OCI-LY7 (cell line): ENCODE measurements at regions not wholly inside any gene's neighbourhood (a gene's known extent, or its start where the extent isn't known, plus 50 kb on each side); places are given as distances from the start of the nearest gene placed in this dataset.

ENCODE experiments used
- EZH2phosphoT487 ChIP-seq: fragments of 200-600 bp; sonication (generic); IDR thresholded peaks from 2 replicates; pipeline ENCODE4 v1.6.1; 2018; ENCODE audit warnings: low read depth, borderline replicate concordance, mild to moderate bottlenecking, mixed run types, antibody characterized with exemption, low read length, moderate library complexity, mixed read lengths
- TF ChIP-seq, protein P1 (sequence below): fragments of 200-600 bp; sonication (generic); conservative IDR thresholded peaks from 2 replicates; pipeline ENCODE4 v1.5.1; 2014; ENCODE audit warnings: mild to moderate bottlenecking, antibody characterized with exemption, low read length, moderate library complexity, mixed read lengths

DNA sequence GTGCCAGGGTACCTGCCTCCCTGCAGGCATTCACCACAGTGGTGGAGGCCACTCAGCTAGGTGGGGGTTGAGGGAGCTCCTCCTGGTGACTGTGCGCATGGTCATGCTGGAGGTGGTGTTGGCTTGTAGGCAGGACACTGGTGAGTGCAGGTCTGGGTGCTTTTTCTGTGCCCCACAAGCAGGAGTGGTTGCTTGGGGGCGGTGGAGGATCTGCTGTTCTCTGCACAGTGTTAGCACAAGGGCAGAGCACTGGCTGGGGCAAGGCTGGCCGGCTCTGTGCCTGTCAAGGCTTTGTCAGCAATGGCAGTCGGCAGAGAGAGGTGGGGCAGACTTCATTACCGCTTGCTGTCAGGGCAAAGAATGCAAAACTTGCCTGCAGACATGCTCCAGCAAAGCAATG, 632.1 kb upstream of the ID4 start:
- TF ChIP-seq, protein P1, sequence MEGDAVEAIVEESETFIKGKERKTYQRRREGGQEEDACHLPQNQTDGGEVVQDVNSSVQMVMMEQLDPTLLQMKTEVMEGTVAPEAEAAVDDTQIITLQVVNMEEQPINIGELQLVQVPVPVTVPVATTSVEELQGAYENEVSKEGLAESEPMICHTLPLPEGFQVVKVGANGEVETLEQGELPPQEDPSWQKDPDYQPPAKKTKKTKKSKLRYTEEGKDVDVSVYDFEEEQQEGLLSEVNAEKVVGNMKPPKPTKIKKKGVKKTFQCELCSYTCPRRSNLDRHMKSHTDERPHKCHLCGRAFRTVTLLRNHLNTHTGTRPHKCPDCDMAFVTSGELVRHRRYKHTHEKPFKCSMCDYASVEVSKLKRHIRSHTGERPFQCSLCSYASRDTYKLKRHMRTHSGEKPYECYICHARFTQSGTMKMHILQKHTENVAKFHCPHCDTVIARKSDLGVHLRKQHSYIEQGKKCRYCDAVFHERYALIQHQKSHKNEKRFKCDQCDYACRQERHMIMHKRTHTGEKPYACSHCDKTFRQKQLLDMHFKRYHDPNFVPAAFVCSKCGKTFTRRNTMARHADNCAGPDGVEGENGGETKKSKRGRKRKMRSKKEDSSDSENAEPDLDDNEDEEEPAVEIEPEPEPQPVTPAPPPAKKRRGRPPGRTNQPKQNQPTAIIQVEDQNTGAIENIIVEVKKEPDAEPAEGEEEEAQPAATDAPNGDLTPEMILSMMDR: no peak
- no peak for TF ChIP-seq EZH2phosphoT487
